Chondrocyte (in vitro differentiated cells): ENCODE measurements at regions not wholly inside any gene's neighbourhood (a gene's known extent, or its start where the extent isn't known, plus 50 kb on each side); places are given as distances from the start of the nearest gene placed in this dataset.

Experiments used
- DNase-seq: peaks from one replicate; pipeline ENCODE4 v3.0.0; 2021; ENCODE audit warnings: mixed read lengths, low spot score
- H3K27ac Mint-ChIP-seq: one replicate; pipeline ENCODE4 v1.8.0; 2021; ENCODE audit warnings: mild to moderate bottlenecking, moderate library complexity, mixed read lengths; ENCODE audit not compliant: unreplicated experiment
- H3K27me3 Mint-ChIP-seq: 2 replicates; pipeline ENCODE4 v1.8.0; 2021; ENCODE audit warnings: low read depth, mixed read lengths
- H3K36me3 Mint-ChIP-seq: 2 replicates; pipeline ENCODE4 v1.8.0; 2021; ENCODE audit warnings: low read depth, mixed read lengths
- H3K4me1 Mint-ChIP-seq: 2 replicates; pipeline ENCODE4 v1.8.0; 2021; ENCODE audit warnings: low read depth, mild to moderate bottlenecking, mixed read lengths
- H3K4me3 Mint-ChIP-seq: one replicate; pipeline ENCODE4 v1.8.0; 2021; ENCODE audit warnings: mild to moderate bottlenecking, moderate library complexity, mixed read lengths; ENCODE audit not compliant: unreplicated experiment
- H3K9me3 Mint-ChIP-seq: 2 replicates; pipeline ENCODE4 v1.8.0; 2021; ENCODE audit warnings: low read depth, mixed read lengths
- CTCF ChIP-seq: fragments of 200-600 bp; sonication (generic); IDR thresholded peaks from 2 replicates; pipeline ENCODE4 v1.5.0; 2021; ENCODE audit warnings: antibody characterized with exemption, mild to moderate bottlenecking, moderate library complexity

GRCh38 chr14:27371868-27372267, 774.0 kb upstream of the NOVA1 start:
- Mint-ChIP-seq H3K4me3 (no peak overlapping the region), H3K27ac (no peak overlapping the region), H3K4me1 (no peaks in the 10 kb centered on the region), H3K27me3 (no peaks in the 10 kb centered on the region), H3K36me3 (no peaks in the 10 kb centered on the region), H3K9me3 (peaks cover 9% of the 10 kb centered on the region)
- no peak for DNase-seq
- TF ChIP-seq CTCF = no peak

GRCh38 chr14:27372771-27373170, 774.9 kb upstream of the NOVA1 start:
- H3K4me3 Mint-ChIP-seq = no peak overlapping the region
- H3K36me3 Mint-ChIP-seq = no peaks in the 10 kb centered on the region
- H3K27me3 Mint-ChIP-seq = no peaks in the 10 kb centered on the region
- TF ChIP-seq CTCF = no peak
- H3K4me1 Mint-ChIP-seq = no peaks in the 10 kb centered on the region
- no peak for DNase-seq
- H3K27ac Mint-ChIP-seq = no peak overlapping the region
- peaks cover 8% of the 10 kb centered on the region for H3K9me3 Mint-ChIP-seq

- Mint-ChIP-seq H3K36me3 (no peaks in the 10 kb centered on the region), H3K9me3 (peaks cover 2% of the 10 kb centered on the region), H3K27me3 (no peaks in the 10 kb centered on the region), H3K4me1 (peaks cover 6% of the 10 kb centered on the region), H3K4me3 (no peak overlapping the region), H3K27ac (no peak overlapping the region)
- DNase-seq = no peak
- TF ChIP-seq CTCF = no peak
Measured at GRCh38 chr14:27384124-27384523, 786.3 kb upstream of the NOVA1 start.

- H3K4me1 Mint-ChIP-seq = peaks cover 6% of the 10 kb centered on the region
- DNase-seq = no peak
- TF ChIP-seq CTCF = no peak
- H3K4me3 Mint-ChIP-seq = no peak overlapping the region
- H3K9me3 Mint-ChIP-seq = peaks cover 3% of the 10 kb centered on the region
- H3K27ac Mint-ChIP-seq = no peak overlapping the region
- H3K27me3 Mint-ChIP-seq = no peaks in the 10 kb centered on the region
- H3K36me3 Mint-ChIP-seq = no peaks in the 10 kb centered on the region
Measured at GRCh38 chr14:27386391-27386790, 788.6 kb upstream of the NOVA1 start.

GRCh38 chr14:27387463-27387862, 789.6 kb upstream of the NOVA1 start:
- H3K36me3 Mint-ChIP-seq = no peaks in the 10 kb centered on the region
- peaks cover 6% of the 10 kb centered on the region for H3K9me3 Mint-ChIP-seq
- no peak overlapping the region for H3K4me3 Mint-ChIP-seq
- peaks cover 12% of the 10 kb centered on the region for H3K4me1 Mint-ChIP-seq
- no peak overlapping the region for H3K27ac Mint-ChIP-seq
- no peaks in the 10 kb centered on the region for H3K27me3 Mint-ChIP-seq
- DNase-seq = no peak
- TF ChIP-seq CTCF = no peak
